A673 (cell line): ENCODE measurements at regions not wholly inside any gene's neighbourhood (a gene's known extent, or its start where the extent isn't known, plus 50 kb on each side); places are given as distances from the start of the nearest gene placed in this dataset.

Source experiments
- EZH2 ChIP-seq: fragments of 200-600 bp; sonication (generic); IDR thresholded peaks from 2 replicates; pipeline ENCODE4 v1.6.1; 2017; ENCODE audit warnings: borderline replicate concordance, low read depth, mild to moderate bottlenecking, mixed read lengths, antibody characterized with exemption, low read length; ENCODE audit not compliant: poor library complexity, severe bottlenecking
- TF ChIP-seq, protein P1 (sequence below): fragments of 300-800, 200-600 bp; sonication (generic); conservative IDR thresholded peaks from 2 replicates; pipeline ENCODE4 v1.5.1; 2017; ENCODE audit warnings: low read depth, mild to moderate bottlenecking, antibody characterized with exemption, low read length, moderate library complexity, mixed read lengths

DNA sequence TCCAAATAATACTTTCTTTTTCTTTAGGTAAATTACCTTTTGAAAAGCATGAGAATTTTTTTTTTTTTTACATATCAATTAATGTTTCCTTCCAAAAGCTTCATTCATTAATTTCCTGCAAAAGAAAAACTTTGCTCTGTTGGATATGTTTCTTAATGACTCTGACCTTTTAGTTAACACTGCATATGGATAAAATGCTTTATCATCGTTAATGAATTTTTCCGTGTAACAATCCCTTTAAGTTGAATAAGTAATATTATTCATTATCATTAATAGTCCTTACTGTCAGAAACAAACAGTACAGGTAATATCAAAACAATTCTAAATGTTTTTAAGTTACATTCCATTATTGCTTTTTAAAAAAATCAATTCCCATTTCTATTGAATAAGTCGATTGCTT, 345.1 kb downstream of the SAMD5 start:
- TF ChIP-seq, protein P1, sequence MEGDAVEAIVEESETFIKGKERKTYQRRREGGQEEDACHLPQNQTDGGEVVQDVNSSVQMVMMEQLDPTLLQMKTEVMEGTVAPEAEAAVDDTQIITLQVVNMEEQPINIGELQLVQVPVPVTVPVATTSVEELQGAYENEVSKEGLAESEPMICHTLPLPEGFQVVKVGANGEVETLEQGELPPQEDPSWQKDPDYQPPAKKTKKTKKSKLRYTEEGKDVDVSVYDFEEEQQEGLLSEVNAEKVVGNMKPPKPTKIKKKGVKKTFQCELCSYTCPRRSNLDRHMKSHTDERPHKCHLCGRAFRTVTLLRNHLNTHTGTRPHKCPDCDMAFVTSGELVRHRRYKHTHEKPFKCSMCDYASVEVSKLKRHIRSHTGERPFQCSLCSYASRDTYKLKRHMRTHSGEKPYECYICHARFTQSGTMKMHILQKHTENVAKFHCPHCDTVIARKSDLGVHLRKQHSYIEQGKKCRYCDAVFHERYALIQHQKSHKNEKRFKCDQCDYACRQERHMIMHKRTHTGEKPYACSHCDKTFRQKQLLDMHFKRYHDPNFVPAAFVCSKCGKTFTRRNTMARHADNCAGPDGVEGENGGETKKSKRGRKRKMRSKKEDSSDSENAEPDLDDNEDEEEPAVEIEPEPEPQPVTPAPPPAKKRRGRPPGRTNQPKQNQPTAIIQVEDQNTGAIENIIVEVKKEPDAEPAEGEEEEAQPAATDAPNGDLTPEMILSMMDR, result no peak
- TF ChIP-seq EZH2, result no peak
